B cell (primary cell): ENCODE measurements at regions not wholly inside any gene's neighbourhood (a gene's known extent, or its start where the extent isn't known, plus 50 kb on each side); places are given as distances from the start of the nearest gene placed in this dataset.

Experiments used
- ATAC-seq: fragments of 200-7000 bp; cut with Tn5 transposase; one replicate; pipeline ENCODE4 v1.10.0; 2021; ENCODE audit warnings: low read depth, mild to moderate bottlenecking, moderate number of reproducible peaks, moderate library complexity
- CTCF ChIA-PET: fragments of 350-600 bp; sonication (Branson Sonifier 250); formaldehyde crosslinking; loops from one replicate; lab custom pipeline; 2021; ENCODE audit warnings: antibody characterized with exemption, inconsistent platforms; lab: Charles Lee
- POLR2A ChIA-PET: fragments of 350-600 bp; sonication (Branson Sonifier 250); formaldehyde crosslinking; loops from one replicate; lab custom pipeline; 2021; ENCODE audit warnings: antibody characterized with exemption; lab: Charles Lee
- DNase-seq: peaks from one replicate; pipeline ENCODE4 v3.0.0; 2013
- H2AFZ ChIP-seq: 2 replicates; pipeline ENCODE4 v1.6.1; 2012; ENCODE audit warnings: mild to moderate bottlenecking, low read depth, low read length; ENCODE audit not compliant: insufficient read depth, poor library complexity, severe bottlenecking
- H3K27ac ChIP-seq, 2 donors: 1 replicate in 1 of 2; 2 replicates in 1 of 2; pipeline ENCODE4 v1.5.1; 2012 to 2013; ENCODE audit warnings: low read length in 2 of 2, mild to moderate bottlenecking in 2 of 2, moderate library complexity in 1 of 2
- H3K27me3 ChIP-seq, 4 experiments: fragments of 200-600 bp in 1 of 4; sonication (generic) in 1 of 4; replicated peaks in 1 of 4; 1 replicate in 2 of 4; 2 replicates in 2 of 4; pipeline versions ENCODE4 v1.6.1 to v1.7.0; 2013 to 2016; ENCODE audit warnings: low read length in 3 of 4, mild to moderate bottlenecking in 2 of 4, mixed read lengths in 1 of 4, moderate library complexity in 1 of 4; ENCODE audit not compliant: insufficient read depth in 4 of 4, control insufficient read depth in 3 of 4; ENCODE audit errors: control extremely low read depth in 1 of 4
- H3K36me3 ChIP-seq, 2 experiments: replicated peaks in 1 of 2; 1 replicate in 1 of 2; 2 replicates in 1 of 2; pipeline versions ENCODE4 v1.6.1 to v1.7.1; 2013; ENCODE audit warnings: low read length in 1 of 2; ENCODE audit not compliant: insufficient read depth in 2 of 2, control insufficient read depth in 1 of 2; ENCODE audit errors: control extremely low read depth in 1 of 2, extremely low read depth in 1 of 2
- H3K4me1 ChIP-seq, 2 donors: fragments of 200-600 bp in 1 of 2; sonication (generic) in 1 of 2; 1 replicate in 1 of 2; 2 replicates in 1 of 2; pipeline versions ENCODE4 v1.5.1 to v1.6.1; 2013 to 2017; ENCODE audit warnings: low read length in 2 of 2; ENCODE audit not compliant: control insufficient read depth in 2 of 2, insufficient read depth in 2 of 2
- H3K4me2 ChIP-seq: replicated peaks from 2 replicates; pipeline ENCODE3; 2012; ENCODE audit warnings: mild to moderate bottlenecking, low read depth, low read length; ENCODE audit not compliant: poor library complexity, severe bottlenecking
- H3K4me3 ChIP-seq, 5 experiments: fragments of 200-600 bp in 1 of 5; sonication (generic) in 1 of 5; 1 replicate in 3 of 5; 2 replicates in 2 of 5; pipeline versions ENCODE4 v1.5.1 to v1.7.0; 2011 to 2016; ENCODE audit warnings: low read length in 4 of 5, mild to moderate bottlenecking in 4 of 5, low read depth in 2 of 5, control low read depth in 1 of 5, moderate library complexity in 1 of 5; ENCODE audit not compliant: insufficient read depth in 1 of 5; ENCODE audit errors: control extremely low read depth in 1 of 5, extremely low read depth in 1 of 5
- H3K79me2 ChIP-seq: fragments of 200-600 bp; sonication (generic); one replicate; pipeline ENCODE4 v1.6.0; 2016; ENCODE audit warnings: low read length; ENCODE audit not compliant: control insufficient read depth, insufficient read depth
- H3K9ac ChIP-seq: fragments of 200-600 bp; sonication (generic); 2 replicates; pipeline ENCODE4 v1.6.1; 2017; ENCODE audit warnings: mild to moderate bottlenecking, low read length, moderate library complexity
- H3K9me3 ChIP-seq, 3 donors: one replicate each; pipeline versions ENCODE4 v1.6.1 to v1.7.1; 2013; ENCODE audit warnings: low read length in 2 of 3; ENCODE audit not compliant: control insufficient read depth in 2 of 3, insufficient read depth in 1 of 3; ENCODE audit errors: control extremely low read depth in 1 of 3
- H4K20me1 ChIP-seq: 2 replicates; pipeline ENCODE4 v1.6.0; 2012; ENCODE audit warnings: mild to moderate bottlenecking, low read length; ENCODE audit not compliant: insufficient read depth, control insufficient read depth, poor library complexity, severe bottlenecking
- H3K27ac Mint-ChIP-seq: one replicate; pipeline ENCODE4 v1.8.0; 2021; ENCODE audit warnings: mixed read lengths
- H3K27me3 Mint-ChIP-seq: one replicate; pipeline ENCODE4 v1.8.0; 2021; ENCODE audit warnings: mixed read lengths
- H3K4me1 Mint-ChIP-seq: one replicate; pipeline ENCODE4 v1.8.0; 2021; ENCODE audit warnings: mixed read lengths
- H3K4me3 Mint-ChIP-seq: one replicate; pipeline ENCODE4 v1.8.0; 2021; ENCODE audit warnings: mixed read lengths
- H3K9me3 Mint-ChIP-seq: one replicate; pipeline ENCODE4 v1.8.0; 2022; ENCODE audit warnings: mixed read lengths; ENCODE audit not compliant: insufficient read depth
- EZH2 ChIP-seq: IDR thresholded peaks from 2 replicates; pipeline ENCODE4 v1.6.1; 2012; ENCODE audit warnings: borderline replicate concordance, low read depth, mild to moderate bottlenecking, moderate library complexity, low read length; ENCODE audit not compliant: insufficient read depth, poor library complexity, severe bottlenecking
- WGBS: methylation state at CpG from one replicate; pipeline ENCODE4 v1.1.5; 2013; ENCODE audit warnings: missing lambda C conversion rate; ENCODE audit not compliant: insufficient coverage; 5-methylcytosine and 5-hydroxymethylcytosine counted together
- intact Hi-C: fragments of 100-400 bp; cut with micrococcal nuclease; formaldehyde crosslinking; loops from one replicate; pipeline ENCODE4 v1.10.0; 2022
- TF ChIP-seq, protein P1 (sequence below): fragments of 200-600 bp; IDR thresholded peaks from one replicate; pipeline ENCODE4 v1.8.0; 2022; ENCODE audit warnings: antibody characterized with exemption, mild to moderate bottlenecking

DNA sequence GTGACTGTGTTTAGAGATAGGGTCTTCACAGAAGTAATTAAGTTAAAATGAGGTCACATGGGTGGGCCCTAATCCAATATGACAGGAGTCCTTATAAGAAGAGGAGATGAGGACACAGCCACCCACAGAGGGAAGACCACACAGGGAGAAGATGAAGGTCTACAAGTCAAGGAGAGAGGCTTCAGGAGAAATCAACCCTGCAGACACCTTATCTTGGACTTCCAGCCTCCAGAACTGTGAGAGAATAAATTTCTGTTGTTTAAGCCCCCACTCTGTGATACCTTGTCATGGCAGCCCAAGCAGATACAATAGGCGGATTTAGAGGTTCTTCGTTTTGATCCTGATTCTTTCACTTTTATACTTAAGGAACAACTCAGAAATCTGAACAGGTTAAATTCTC, 63.5 kb upstream of the NEDD9 start:
- no peak overlapping the region for H3K4me3 Mint-ChIP-seq
- WGBS: no CpG with 5 or more reads among the region's 2 CpGs
- H3K4me1 ChIP-seq: no peaks in the 10 kb centered on the region
- H3K36me3 ChIP-seq: peaks cover 5 to 58% of the 10 kb centered on the region in 2 experiments
- H3K27me3 Mint-ChIP-seq: no peaks in the 10 kb centered on the region
- intact Hi-C loops: no loop called here
- H3K4me3 ChIP-seq: no peak overlapping the region
- no peak overlapping the region for H3K27ac Mint-ChIP-seq
- TF ChIP-seq, protein P1, sequence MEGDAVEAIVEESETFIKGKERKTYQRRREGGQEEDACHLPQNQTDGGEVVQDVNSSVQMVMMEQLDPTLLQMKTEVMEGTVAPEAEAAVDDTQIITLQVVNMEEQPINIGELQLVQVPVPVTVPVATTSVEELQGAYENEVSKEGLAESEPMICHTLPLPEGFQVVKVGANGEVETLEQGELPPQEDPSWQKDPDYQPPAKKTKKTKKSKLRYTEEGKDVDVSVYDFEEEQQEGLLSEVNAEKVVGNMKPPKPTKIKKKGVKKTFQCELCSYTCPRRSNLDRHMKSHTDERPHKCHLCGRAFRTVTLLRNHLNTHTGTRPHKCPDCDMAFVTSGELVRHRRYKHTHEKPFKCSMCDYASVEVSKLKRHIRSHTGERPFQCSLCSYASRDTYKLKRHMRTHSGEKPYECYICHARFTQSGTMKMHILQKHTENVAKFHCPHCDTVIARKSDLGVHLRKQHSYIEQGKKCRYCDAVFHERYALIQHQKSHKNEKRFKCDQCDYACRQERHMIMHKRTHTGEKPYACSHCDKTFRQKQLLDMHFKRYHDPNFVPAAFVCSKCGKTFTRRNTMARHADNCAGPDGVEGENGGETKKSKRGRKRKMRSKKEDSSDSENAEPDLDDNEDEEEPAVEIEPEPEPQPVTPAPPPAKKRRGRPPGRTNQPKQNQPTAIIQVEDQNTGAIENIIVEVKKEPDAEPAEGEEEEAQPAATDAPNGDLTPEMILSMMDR: no peak
- no peak for TF ChIP-seq EZH2
- no peak overlapping the region for H2AFZ ChIP-seq
- POLR2A ChIA-PET: no interaction called here
- ATAC-seq (no peak), DNase-seq (no peak)
- no peak overlapping the region for H3K27ac ChIP-seq
- peaks cover 11% of the 10 kb centered on the region for H4K20me1 ChIP-seq
- peaks cover 9% of the 10 kb centered on the region for H3K4me1 Mint-ChIP-seq
- peaks cover 5% of the 10 kb centered on the region for H3K9me3 Mint-ChIP-seq
- H3K4me2 ChIP-seq: no peak overlapping the region
- peaks cover 58% of the 10 kb centered on the region for H3K79me2 ChIP-seq
- H3K9me3 ChIP-seq: no peaks in the 10 kb centered on the region
- H3K27me3 ChIP-seq: no peaks in the 10 kb centered on the region
- H3K9ac ChIP-seq: no peak overlapping the region
- CTCF ChIA-PET: no interaction called here

DNA sequence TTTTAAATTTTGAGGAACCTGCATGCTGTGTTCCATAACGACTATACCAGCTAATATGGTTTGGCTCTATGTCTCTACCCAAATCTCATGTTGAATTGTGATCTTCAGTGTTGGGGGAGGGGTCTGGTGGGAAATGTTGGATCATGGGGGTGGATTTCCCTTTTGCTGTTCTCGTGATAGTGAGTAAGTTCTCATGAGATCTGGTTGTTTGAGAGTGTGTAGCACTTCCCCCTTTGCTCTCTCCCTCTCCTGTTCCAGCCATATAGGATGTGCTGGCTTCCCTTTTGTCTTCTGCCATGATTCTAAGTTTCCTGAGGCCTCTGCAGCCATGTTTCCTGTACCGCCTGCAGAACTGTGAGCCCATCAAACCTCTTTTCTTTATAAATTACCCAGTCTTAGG, 61.8 kb upstream of the NEDD9 start:
- WGBS: no CpG with 5 or more reads among the region's 3 CpGs
- peaks cover 18% of the 10 kb centered on the region for H4K20me1 ChIP-seq
- TF ChIP-seq, protein P1: no peak
- no peak for TF ChIP-seq EZH2
- DNase-seq (no peak), ATAC-seq (no peak)
- no peaks in the 10 kb centered on the region for H3K9me3 ChIP-seq
- POLR2A ChIA-PET: no interaction called here
- no peak overlapping the region for H3K27ac ChIP-seq
- H3K27me3 Mint-ChIP-seq: no peaks in the 10 kb centered on the region
- peaks cover 2% of the 10 kb centered on the region for H3K4me1 Mint-ChIP-seq
- CTCF ChIA-PET: no interaction called here
- H3K4me3 ChIP-seq: no peak overlapping the region
- intact Hi-C loops: no loop called here
- no peaks in the 10 kb centered on the region for H3K4me1 ChIP-seq
- H2AFZ ChIP-seq: no peak overlapping the region
- H3K27me3 ChIP-seq: no peaks in the 10 kb centered on the region
- peaks cover 60% of the 10 kb centered on the region for H3K79me2 ChIP-seq
- no peak overlapping the region for H3K27ac Mint-ChIP-seq
- H3K36me3 ChIP-seq: peaks cover 5 to 65% of the 10 kb centered on the region in 2 experiments
- peaks cover 5% of the 10 kb centered on the region for H3K9me3 Mint-ChIP-seq
- H3K4me3 Mint-ChIP-seq: no peak overlapping the region
- H3K9ac ChIP-seq: no peak overlapping the region
- no peak overlapping the region for H3K4me2 ChIP-seq
